Neural cell (in vitro differentiated cells): ENCODE measurements at regions not wholly inside any gene's neighbourhood (a gene's known extent, or its start where the extent isn't known, plus 50 kb on each side); places are given as distances from the start of the nearest gene placed in this dataset.

Experiments
- H2AFZ ChIP-seq: fragments of 200-600, 300-800 bp; sonication (generic), shearing (Covaris generic); 2 replicates; pipeline ENCODE4 v1.6.0; 2014; ENCODE audit warnings: low read depth, mild to moderate bottlenecking, antibody characterized with exemption, low read length, moderate library complexity
- H3F3A ChIP-seq: fragments of 200-600 bp; shearing (Covaris generic); 2 replicates; pipeline ENCODE4 v1.6.1; 2016; ENCODE audit warnings: mild to moderate bottlenecking, moderate library complexity, mixed read lengths, antibody characterized with exemption, low read length; ENCODE audit not compliant: insufficient read depth, poor library complexity, severe bottlenecking
- H3K27ac ChIP-seq: fragments of 200-600, 300-800 bp; sonication (generic), shearing (Covaris generic); 2 replicates; pipeline ENCODE4 v1.5.1; 2014; ENCODE audit warnings: mild to moderate bottlenecking, low read length, moderate library complexity
- H3K27me3 ChIP-seq: fragments of 300-800, 200-600 bp; sonication (generic), shearing (Covaris generic); 2 replicates; pipeline ENCODE4 v1.6.0; 2014; ENCODE audit warnings: mild to moderate bottlenecking, low read depth, low read length, moderate library complexity; ENCODE audit not compliant: insufficient read depth
- H3K36me3 ChIP-seq: fragments of 300-800, 200-600 bp; sonication (generic), shearing (Covaris generic); 2 replicates; pipeline ENCODE4 v1.5.1; 2014; ENCODE audit warnings: mild to moderate bottlenecking, antibody characterized with exemption, low read length, moderate library complexity; ENCODE audit not compliant: insufficient read depth
- H3K4me2 ChIP-seq: fragments of 300-800, 200-600 bp; sonication (generic), shearing (Covaris generic); 2 replicates; pipeline ENCODE4 v1.6.0; 2014; ENCODE audit warnings: mild to moderate bottlenecking, low read length
- H3K4me3 ChIP-seq: fragments of 300-800, 200-600 bp; sonication (generic), shearing (Covaris generic); 2 replicates; pipeline ENCODE4 v1.5.1; 2014; ENCODE audit warnings: mild to moderate bottlenecking, low read length, moderate library complexity
- H3K79me2 ChIP-seq: fragments of 200-600 bp; shearing (Covaris generic); replicated peaks from 2 replicates; pipeline ENCODE4 v1.6.0; 2014; ENCODE audit warnings: mild to moderate bottlenecking, low read length, moderate library complexity; ENCODE audit not compliant: insufficient read depth
- H3K9ac ChIP-seq: fragments of 300-800, 200-600 bp; sonication (generic), shearing (Covaris generic); 2 replicates; pipeline ENCODE4 v1.6.1; 2016; ENCODE audit warnings: mild to moderate bottlenecking, low read length, mixed read lengths
- H3K9me2 ChIP-seq: fragments of 200-600 bp; shearing (Covaris generic); 2 replicates; pipeline ENCODE4 v1.6.1; 2016; ENCODE audit warnings: mild to moderate bottlenecking, low read length, mixed read lengths; ENCODE audit not compliant: insufficient read depth
- H3K9me3 ChIP-seq: fragments of 200-600, 300-800 bp; sonication (generic), shearing (Covaris generic); 2 replicates; pipeline ENCODE4 v1.6.1; 2016; ENCODE audit warnings: mild to moderate bottlenecking, mixed run types, low read length, moderate library complexity, mixed read lengths
- H4K20me1 ChIP-seq: fragments of 200-600 bp; shearing (Covaris generic); 2 replicates; pipeline ENCODE4 v1.6.1; 2016; ENCODE audit warnings: mild to moderate bottlenecking, mixed run types; ENCODE audit not compliant: insufficient read depth
- CTCF ChIP-seq: fragments of 450-650 bp; IDR thresholded peaks from 2 replicates; pipeline ENCODE4 v1.5.1; 2014; ENCODE audit warnings: antibody characterized with exemption, mild to moderate bottlenecking, moderate library complexity; ENCODE audit not compliant: poor library complexity, severe bottlenecking
- EP300 ChIP-seq: fragments of 450-650 bp; conservative IDR thresholded peaks from 2 replicates; pipeline ENCODE4 v1.6.1; 2014; ENCODE audit warnings: antibody characterized with exemption, mild to moderate bottlenecking, moderate library complexity; ENCODE audit not compliant: poor library complexity, severe bottlenecking
- EZH2 ChIP-seq: fragments of 200-600, 300-800 bp; shearing (Covaris generic), sonication (generic); IDR thresholded peaks from 2 replicates; pipeline ENCODE4 v1.6.1; 2014; ENCODE audit warnings: antibody characterized with exemption, low read length, borderline replicate concordance, mild to moderate bottlenecking; ENCODE audit not compliant: insufficient read depth, poor library complexity, severe bottlenecking
- MXI1 ChIP-seq: fragments of 450-650 bp; conservative IDR thresholded peaks from 2 replicates; pipeline ENCODE4 v1.6.1; 2014; ENCODE audit warnings: antibody characterized with exemption, mild to moderate bottlenecking; ENCODE audit not compliant: poor library complexity, severe bottlenecking
- POLR2AphosphoS5 ChIP-seq: IDR thresholded peaks from 2 replicates; pipeline ENCODE4 v1.6.1; 2012
- RAD21 ChIP-seq: fragments of 450-650 bp; conservative IDR thresholded peaks from 2 replicates; pipeline ENCODE4 v1.6.1; 2014; ENCODE audit warnings: antibody characterized with exemption, mild to moderate bottlenecking, moderate library complexity
- REST ChIP-seq: IDR thresholded peaks from 2 replicates; pipeline ENCODE4 v1.6.1; 2012; ENCODE audit warnings: borderline replicate concordance
- SMC3 ChIP-seq: fragments of 450-650 bp; conservative IDR thresholded peaks from 2 replicates; pipeline ENCODE4 v1.6.1; 2014; ENCODE audit warnings: antibody characterized with exemption, mild to moderate bottlenecking, moderate library complexity; ENCODE audit not compliant: poor library complexity
- TAF1 ChIP-seq: IDR thresholded peaks from 2 replicates; pipeline ENCODE4 v1.6.1; 2012; ENCODE audit warnings: low read depth

GRCh38 chr11:92022499-92022898, 202.1 kb upstream of the FAT3 start:
- TF ChIP-seq POLR2AphosphoS5 (no peak), SMC3 (no peak), RAD21 (no peak)
- Histone ChIP-seq H3K4me2 (no peak overlapping the region), H3F3A (no peaks in the 10 kb centered on the region), H3K4me3 (no peak overlapping the region), H3K9ac (no peak overlapping the region), H3K79me2 (no peaks in the 10 kb centered on the region), H3K27me3 (no peaks in the 10 kb centered on the region), H3K9me3 (no peaks in the 10 kb centered on the region), H4K20me1 (no peaks in the 10 kb centered on the region), H3K9me2 (no peaks in the 10 kb centered on the region), H2AFZ (no peak overlapping the region), H3K36me3 (no peaks in the 10 kb centered on the region), H3K27ac (no peak overlapping the region)

GRCh38 chr11:92018332-92018731, 206.3 kb upstream of the FAT3 start:
- Histone ChIP-seq H3K27ac (no peak overlapping the region), H3F3A (no peaks in the 10 kb centered on the region), H2AFZ (no peak overlapping the region), H3K9me2 (no peaks in the 10 kb centered on the region), H3K9me3 (peaks cover 6% of the 10 kb centered on the region), H3K9ac (no peak overlapping the region), H3K27me3 (no peaks in the 10 kb centered on the region), H3K36me3 (no peaks in the 10 kb centered on the region), H3K4me2 (no peak overlapping the region), H4K20me1 (no peaks in the 10 kb centered on the region), H3K4me3 (no peak overlapping the region), H3K79me2 (no peaks in the 10 kb centered on the region)
- TF ChIP-seq EP300 (no peak), MXI1 (no peak), POLR2AphosphoS5 (no peak), REST (no peak), EZH2 (no peak), SMC3 (no peak), CTCF (no peak), RAD21 (no peak), TAF1 (no peak)

- no peak for TF ChIP-seq SMC3
- TF ChIP-seq REST = no peak
- no peak for TF ChIP-seq CTCF
- TF ChIP-seq EZH2 = no peak
- TF ChIP-seq POLR2AphosphoS5 = no peak
- no peak for TF ChIP-seq TAF1
- TF ChIP-seq MXI1 = no peak
- no peak for TF ChIP-seq EP300
- TF ChIP-seq RAD21 = no peak
- no peaks in the 10 kb centered on the region for H4K20me1 ChIP-seq
- no peaks in the 10 kb centered on the region for H3K36me3 ChIP-seq
- no peak overlapping the region for H3K9ac ChIP-seq
- no peaks in the 10 kb centered on the region for H3K79me2 ChIP-seq
- no peak overlapping the region for H3K4me3 ChIP-seq
- H3F3A ChIP-seq = no peaks in the 10 kb centered on the region
- H2AFZ ChIP-seq = no peak overlapping the region
- no peaks in the 10 kb centered on the region for H3K9me2 ChIP-seq
- H3K9me3 ChIP-seq = no peaks in the 10 kb centered on the region
- H3K4me2 ChIP-seq = no peak overlapping the region
- H3K27me3 ChIP-seq = no peaks in the 10 kb centered on the region
- no peak overlapping the region for H3K27ac ChIP-seq
These were observed 216.4 kb upstream of the FAT3 start for GRCh38 chr11:92008249-92008648.
